ENCODE measurements at regions not wholly inside any gene's neighbourhood (a gene's known extent, or its start where the extent isn't known, plus 50 kb on each side); places are given as distances from the start of the nearest gene placed in this dataset.

DNA sequence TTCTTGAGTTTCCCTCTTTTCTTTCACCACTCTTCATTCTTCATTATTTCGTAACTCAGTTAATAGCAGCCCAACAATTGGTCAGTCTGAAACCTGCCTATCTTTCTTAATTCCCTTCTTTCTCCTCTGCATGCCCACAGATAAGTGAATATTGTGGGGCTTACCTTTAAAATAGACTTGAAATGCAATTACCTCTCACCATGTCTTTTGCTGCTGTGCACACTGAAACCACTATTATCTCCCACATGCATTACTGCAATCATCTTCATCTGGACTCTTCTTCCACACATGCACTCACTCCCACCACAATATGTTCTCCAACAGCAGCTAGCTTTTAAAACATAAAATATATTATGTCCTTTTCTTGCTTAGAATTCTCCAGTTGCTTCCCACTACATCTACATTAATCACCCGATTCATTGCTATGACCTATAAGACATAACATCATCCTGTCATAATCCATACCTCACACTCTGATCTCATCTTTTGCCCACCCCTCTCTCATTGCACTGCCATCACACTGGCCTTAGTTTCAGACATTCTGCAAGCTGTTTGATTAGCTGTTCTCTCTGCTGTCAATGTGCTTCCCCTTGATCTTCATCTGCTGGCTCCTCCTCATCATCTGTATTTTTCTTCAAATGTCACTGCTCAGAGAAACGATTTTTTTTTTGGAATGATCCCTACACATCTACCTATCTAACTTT, 304.8 kb downstream of the PTPRC start:
- TF ChIP-seq, protein P1, sequence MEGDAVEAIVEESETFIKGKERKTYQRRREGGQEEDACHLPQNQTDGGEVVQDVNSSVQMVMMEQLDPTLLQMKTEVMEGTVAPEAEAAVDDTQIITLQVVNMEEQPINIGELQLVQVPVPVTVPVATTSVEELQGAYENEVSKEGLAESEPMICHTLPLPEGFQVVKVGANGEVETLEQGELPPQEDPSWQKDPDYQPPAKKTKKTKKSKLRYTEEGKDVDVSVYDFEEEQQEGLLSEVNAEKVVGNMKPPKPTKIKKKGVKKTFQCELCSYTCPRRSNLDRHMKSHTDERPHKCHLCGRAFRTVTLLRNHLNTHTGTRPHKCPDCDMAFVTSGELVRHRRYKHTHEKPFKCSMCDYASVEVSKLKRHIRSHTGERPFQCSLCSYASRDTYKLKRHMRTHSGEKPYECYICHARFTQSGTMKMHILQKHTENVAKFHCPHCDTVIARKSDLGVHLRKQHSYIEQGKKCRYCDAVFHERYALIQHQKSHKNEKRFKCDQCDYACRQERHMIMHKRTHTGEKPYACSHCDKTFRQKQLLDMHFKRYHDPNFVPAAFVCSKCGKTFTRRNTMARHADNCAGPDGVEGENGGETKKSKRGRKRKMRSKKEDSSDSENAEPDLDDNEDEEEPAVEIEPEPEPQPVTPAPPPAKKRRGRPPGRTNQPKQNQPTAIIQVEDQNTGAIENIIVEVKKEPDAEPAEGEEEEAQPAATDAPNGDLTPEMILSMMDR (IDR thresholded peaks at IDR 0.05), result no peak
- TF ChIP-seq EP300 (IDR thresholded peaks at IDR 0.05), result no peak
- no peak for TF ChIP-seq POLR2AphosphoS5 (IDR thresholded peaks at IDR 0.05)
- no peak for TF ChIP-seq POLR2A (IDR thresholded peaks at IDR 0.05)

Data from sigmoid colon (tissue), 4 donors.